SHP77 (cell line): ENCODE measurements at regions not wholly inside any gene's neighbourhood (a gene's known extent, or its start where the extent isn't known, plus 50 kb on each side); places are given as distances from the start of the nearest gene placed in this dataset.
A peak's percentile ranks its signal among the peaks of the same experiment; 100 is the strongest.

Experiments
- DNase-seq, 2 experiments: peaks; one replicate each; lab custom pipeline; 2025; lab: John Stamatoyannopoulos, UW

- peak; percentile 82 to 84 for DNase-seq
These were observed 72.8 kb upstream of the ASTN2 start for GRCh38 chr9:117487555-117488175.

GRCh38 chr9:117486426-117486825 lies 71.6 kb upstream of the ASTN2 start:
- DNase-seq, result no peak

GRCh38 chr9:117485176-117485575 lies 70.3 kb upstream of the ASTN2 start:
- no peak for DNase-seq

- DNase-seq, result no peak
These were observed 65.9 kb upstream of the ASTN2 start for GRCh38 chr9:117480729-117481128.

- DNase-seq, result no peak
These were observed 65.4 kb upstream of the ASTN2 start for GRCh38 chr9:117480253-117480652.

GRCh38 chr9:117473293-117473692 lies 58.4 kb upstream of the ASTN2 start:
- no peak for DNase-seq

GRCh38 chr9:117470902-117471301 lies 56.0 kb upstream of the ASTN2 start:
- no peak for DNase-seq

- DNase-seq, result no peak
These were observed 55.6 kb upstream of the ASTN2 start for GRCh38 chr9:117470455-117470854.

GRCh38 chr9:117466111-117466510 lies 51.3 kb upstream of the ASTN2 start:
- DNase-seq, result peak in 1 of 2 experiments; percentile 20

GRCh38 chr9:117465706-117466105 lies 50.8 kb upstream of the ASTN2 start:
- no peak for DNase-seq

- DNase-seq, result no peak
These were observed 50.2 kb upstream of the ASTN2 start for GRCh38 chr9:117464941-117465616.
